ENCODE measurements at regions not wholly inside any gene's neighbourhood (a gene's known extent, or its start where the extent isn't known, plus 50 kb on each side); places are given as distances from the start of the nearest gene placed in this dataset.

DNA sequence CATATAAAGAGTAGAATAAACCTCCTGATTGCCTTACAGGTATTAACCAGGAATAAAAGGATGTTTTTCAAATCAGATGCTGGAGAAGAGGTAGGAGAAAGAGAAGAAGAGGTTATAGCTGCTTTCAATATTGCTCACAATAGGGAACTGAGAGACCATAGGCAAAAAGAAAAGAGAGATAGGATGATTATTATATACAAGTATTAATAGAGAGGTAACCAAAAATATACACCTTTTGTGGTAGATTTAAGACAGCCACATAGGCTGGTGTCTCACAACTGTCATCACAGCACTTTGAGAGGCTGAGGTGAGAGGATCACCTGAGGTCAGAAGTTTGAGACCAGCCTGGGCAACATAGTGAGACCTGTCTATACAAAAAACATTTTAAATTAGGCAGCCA, 119.7 kb downstream of the PSMG1 start:
- H3K9me3 ChIP-seq (replicated peaks; ENCODE audit: insufficient read depth, low read length) = no peaks in the 10 kb centered on the region
- no peaks in the 10 kb centered on the region for H3K36me3 ChIP-seq (replicated peaks; ENCODE audit: insufficient read depth, low read length)
- no peaks in the 10 kb centered on the region for H3F3A ChIP-seq (ENCODE audit: insufficient read depth, low read length)
- no peak for TF ChIP-seq EZH2phosphoT487 (IDR thresholded peaks at IDR 0.05; ENCODE audit: low read length)
- TF ChIP-seq, protein P1, sequence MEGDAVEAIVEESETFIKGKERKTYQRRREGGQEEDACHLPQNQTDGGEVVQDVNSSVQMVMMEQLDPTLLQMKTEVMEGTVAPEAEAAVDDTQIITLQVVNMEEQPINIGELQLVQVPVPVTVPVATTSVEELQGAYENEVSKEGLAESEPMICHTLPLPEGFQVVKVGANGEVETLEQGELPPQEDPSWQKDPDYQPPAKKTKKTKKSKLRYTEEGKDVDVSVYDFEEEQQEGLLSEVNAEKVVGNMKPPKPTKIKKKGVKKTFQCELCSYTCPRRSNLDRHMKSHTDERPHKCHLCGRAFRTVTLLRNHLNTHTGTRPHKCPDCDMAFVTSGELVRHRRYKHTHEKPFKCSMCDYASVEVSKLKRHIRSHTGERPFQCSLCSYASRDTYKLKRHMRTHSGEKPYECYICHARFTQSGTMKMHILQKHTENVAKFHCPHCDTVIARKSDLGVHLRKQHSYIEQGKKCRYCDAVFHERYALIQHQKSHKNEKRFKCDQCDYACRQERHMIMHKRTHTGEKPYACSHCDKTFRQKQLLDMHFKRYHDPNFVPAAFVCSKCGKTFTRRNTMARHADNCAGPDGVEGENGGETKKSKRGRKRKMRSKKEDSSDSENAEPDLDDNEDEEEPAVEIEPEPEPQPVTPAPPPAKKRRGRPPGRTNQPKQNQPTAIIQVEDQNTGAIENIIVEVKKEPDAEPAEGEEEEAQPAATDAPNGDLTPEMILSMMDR (IDR thresholded peaks at IDR 0.05; ENCODE audit: low read length) = no peak
- no peak overlapping the region for H3K4me2 ChIP-seq (ENCODE audit: low read depth, low read length)
- H4K20me1 ChIP-seq (ENCODE audit: insufficient read depth, low read length) = no peaks in the 10 kb centered on the region
- H3K9ac ChIP-seq (ENCODE audit: low read length) = no peak overlapping the region
- H3K9me2 ChIP-seq (replicated peaks; ENCODE audit: insufficient read depth, low read length) = no peaks in the 10 kb centered on the region
- no peaks in the 10 kb centered on the region for H3K79me2 ChIP-seq (ENCODE audit: low read length)
- no peak overlapping the region for H2AFZ ChIP-seq (ENCODE audit: low read length)
- no peaks in the 10 kb centered on the region for H3K4me1 ChIP-seq (ENCODE audit: low read length)
- H3K27ac ChIP-seq (ENCODE audit: low read length) = no peak overlapping the region
- DNase-seq = no peak
- no peak overlapping the region for H3K4me3 ChIP-seq (ENCODE audit: low read length)
- H3K27me3 ChIP-seq (replicated peaks; ENCODE audit: insufficient read depth, low read length) = no peaks in the 10 kb centered on the region

DNA sequence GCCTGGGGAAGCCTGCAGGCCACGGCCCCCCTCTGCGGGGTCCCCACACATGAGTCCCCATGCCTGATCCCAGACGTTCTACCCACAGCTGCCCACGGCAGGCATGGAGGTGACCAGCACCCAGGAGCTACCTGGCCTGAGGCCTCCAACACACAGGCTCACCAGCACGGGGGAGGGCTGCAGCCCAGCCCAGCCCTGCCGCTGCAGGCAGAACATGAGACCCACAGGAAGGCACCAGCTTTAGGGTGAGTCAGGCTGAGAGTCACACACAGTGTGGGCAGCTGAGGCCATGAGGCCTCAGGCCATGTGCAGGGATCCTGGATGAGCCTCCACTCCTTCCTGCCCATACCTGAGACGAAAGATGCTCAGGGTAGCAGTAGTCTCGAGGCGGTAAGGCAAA, 121.1 kb downstream of the PSMG1 start:
- Histone ChIP-seq H2AFZ (ENCODE audit: low read length) (no peak overlapping the region), H3K9me2 (replicated peaks; ENCODE audit: insufficient read depth, low read length) (no peaks in the 10 kb centered on the region), H3K4me2 (ENCODE audit: low read depth, low read length) (no peak overlapping the region), H3K27me3 (replicated peaks; ENCODE audit: insufficient read depth, low read length) (no peaks in the 10 kb centered on the region), H3K4me3 (ENCODE audit: low read length) (no peak overlapping the region), H3K9me3 (replicated peaks; ENCODE audit: insufficient read depth, low read length) (no peaks in the 10 kb centered on the region), H3K36me3 (replicated peaks; ENCODE audit: insufficient read depth, low read length) (no peaks in the 10 kb centered on the region), H3K4me1 (ENCODE audit: low read length) (no peaks in the 10 kb centered on the region), H3F3A (ENCODE audit: insufficient read depth, low read length) (no peaks in the 10 kb centered on the region), H4K20me1 (ENCODE audit: insufficient read depth, low read length) (no peaks in the 10 kb centered on the region), H3K27ac (ENCODE audit: low read length) (no peak overlapping the region), H3K79me2 (ENCODE audit: low read length) (no peaks in the 10 kb centered on the region), H3K9ac (ENCODE audit: low read length) (no peak overlapping the region)
- DNase-seq = no peak
- no peak for TF ChIP-seq EZH2 (optimal IDR thresholded peaks at IDR 0.05; ENCODE audit: low read depth, low read length)
- no peak for TF ChIP-seq EZH2phosphoT487 (IDR thresholded peaks at IDR 0.05; ENCODE audit: low read length)
- TF ChIP-seq, protein P1 (IDR thresholded peaks at IDR 0.05; ENCODE audit: low read length) = no peak

DNA sequence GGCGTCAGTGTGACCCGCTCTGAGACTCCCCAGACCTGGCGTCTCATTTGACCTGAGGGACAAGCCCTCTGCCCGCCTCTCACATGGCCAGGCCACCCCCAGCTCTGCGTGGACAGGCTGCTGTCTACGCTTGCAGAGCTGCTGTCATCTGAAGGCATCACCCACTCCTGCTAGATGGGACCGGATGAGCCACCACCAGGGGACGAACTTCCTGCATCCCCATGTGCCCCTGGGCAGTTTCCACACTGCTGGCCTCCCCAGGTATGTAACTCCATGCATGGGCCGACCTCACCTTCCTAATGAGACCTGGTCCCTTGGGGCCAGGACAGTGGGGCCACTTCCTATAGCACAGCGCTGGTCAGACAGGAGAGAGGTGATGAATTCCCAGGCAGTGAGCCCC, 121.5 kb downstream of the PSMG1 start:
- H3K4me1 ChIP-seq (ENCODE audit: low read length) = no peaks in the 10 kb centered on the region
- no peak overlapping the region for H3K9ac ChIP-seq (ENCODE audit: low read length)
- no peaks in the 10 kb centered on the region for H3K27me3 ChIP-seq (replicated peaks; ENCODE audit: insufficient read depth, low read length)
- no peak for DNase-seq
- no peaks in the 10 kb centered on the region for H3K9me3 ChIP-seq (replicated peaks; ENCODE audit: insufficient read depth, low read length)
- H3K79me2 ChIP-seq (ENCODE audit: low read length) = no peaks in the 10 kb centered on the region
- no peaks in the 10 kb centered on the region for H3K36me3 ChIP-seq (replicated peaks; ENCODE audit: insufficient read depth, low read length)
- H3K4me2 ChIP-seq (ENCODE audit: low read depth, low read length) = no peak overlapping the region
- no peak for TF ChIP-seq EZH2 (optimal IDR thresholded peaks at IDR 0.05; ENCODE audit: low read depth, low read length)
- TF ChIP-seq, protein P1 (IDR thresholded peaks at IDR 0.05; ENCODE audit: low read length) = no peak
- TF ChIP-seq EZH2phosphoT487 (IDR thresholded peaks at IDR 0.05; ENCODE audit: low read length) = no peak
- H3K4me3 ChIP-seq (ENCODE audit: low read length) = no peak overlapping the region
- no peaks in the 10 kb centered on the region for H3F3A ChIP-seq (ENCODE audit: insufficient read depth, low read length)
- no peaks in the 10 kb centered on the region for H3K9me2 ChIP-seq (replicated peaks; ENCODE audit: insufficient read depth, low read length)
- H3K27ac ChIP-seq (ENCODE audit: low read length) = no peak overlapping the region
- no peaks in the 10 kb centered on the region for H4K20me1 ChIP-seq (ENCODE audit: insufficient read depth, low read length)
- no peak overlapping the region for H2AFZ ChIP-seq (ENCODE audit: low read length)

Measured in MM.1S (cell line).